Nephron progenitor cell (in vitro differentiated cells): ENCODE measurements at regions not wholly inside any gene's neighbourhood (a gene's known extent, or its start where the extent isn't known, plus 50 kb on each side); places are given as distances from the start of the nearest gene placed in this dataset.

Experiments used
- DNase-seq: peaks from one replicate; pipeline ENCODE4 v3.0.0; 2021
- H3K27ac Mint-ChIP-seq: 2 replicates; pipeline ENCODE4 v1.8.0; 2021; ENCODE audit warnings: mild to moderate bottlenecking, moderate library complexity, mixed read lengths
- H3K27me3 Mint-ChIP-seq: 2 replicates; pipeline ENCODE4 v1.8.0; 2021; ENCODE audit warnings: mild to moderate bottlenecking, low read depth, mixed read lengths; ENCODE audit not compliant: poor library complexity
- H3K36me3 Mint-ChIP-seq: 2 replicates; pipeline ENCODE4 v1.8.0; 2021; ENCODE audit warnings: low read depth, mixed read lengths
- H3K4me1 Mint-ChIP-seq: 2 replicates; pipeline ENCODE4 v1.8.0; 2021; ENCODE audit warnings: mixed read lengths
- H3K4me3 Mint-ChIP-seq: 2 replicates; pipeline ENCODE4 v1.8.0; 2021; ENCODE audit warnings: mild to moderate bottlenecking, moderate library complexity, mixed read lengths
- H3K9me3 Mint-ChIP-seq: 2 replicates; pipeline ENCODE4 v1.8.0; 2021; ENCODE audit warnings: mild to moderate bottlenecking, moderate library complexity, mixed read lengths
- TF ChIP-seq, protein P1 (sequence below): fragments of 200-600 bp; sonication (generic); IDR thresholded peaks from 2 replicates; pipeline ENCODE4 v1.5.0; 2021; ENCODE audit warnings: antibody characterized with exemption

DNA sequence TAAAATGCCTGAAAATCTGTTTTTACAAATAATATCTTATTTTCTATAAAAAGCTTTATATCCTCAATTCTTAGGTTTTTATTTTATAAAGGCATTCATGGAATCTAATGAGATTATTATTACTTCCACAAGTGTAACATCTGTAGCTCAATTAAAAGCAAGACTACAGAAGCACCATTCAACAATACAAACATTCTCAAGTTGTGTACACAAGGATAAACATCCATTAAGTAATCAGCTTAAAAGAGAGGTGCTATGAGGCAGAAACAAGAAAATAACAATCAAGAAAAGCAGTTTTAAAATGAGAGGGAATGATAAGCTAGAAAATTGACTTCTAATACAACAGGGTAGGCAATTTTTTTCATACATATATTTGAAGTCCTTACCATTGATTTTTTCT, 326.1 kb downstream of the MRPL39 start:
- Mint-ChIP-seq H3K27ac (no peak overlapping the region), H3K9me3 (no peaks in the 10 kb centered on the region), H3K4me1 (no peaks in the 10 kb centered on the region), H3K27me3 (no peaks in the 10 kb centered on the region), H3K4me3 (no peak overlapping the region), H3K36me3 (no peaks in the 10 kb centered on the region)
- TF ChIP-seq, protein P1, sequence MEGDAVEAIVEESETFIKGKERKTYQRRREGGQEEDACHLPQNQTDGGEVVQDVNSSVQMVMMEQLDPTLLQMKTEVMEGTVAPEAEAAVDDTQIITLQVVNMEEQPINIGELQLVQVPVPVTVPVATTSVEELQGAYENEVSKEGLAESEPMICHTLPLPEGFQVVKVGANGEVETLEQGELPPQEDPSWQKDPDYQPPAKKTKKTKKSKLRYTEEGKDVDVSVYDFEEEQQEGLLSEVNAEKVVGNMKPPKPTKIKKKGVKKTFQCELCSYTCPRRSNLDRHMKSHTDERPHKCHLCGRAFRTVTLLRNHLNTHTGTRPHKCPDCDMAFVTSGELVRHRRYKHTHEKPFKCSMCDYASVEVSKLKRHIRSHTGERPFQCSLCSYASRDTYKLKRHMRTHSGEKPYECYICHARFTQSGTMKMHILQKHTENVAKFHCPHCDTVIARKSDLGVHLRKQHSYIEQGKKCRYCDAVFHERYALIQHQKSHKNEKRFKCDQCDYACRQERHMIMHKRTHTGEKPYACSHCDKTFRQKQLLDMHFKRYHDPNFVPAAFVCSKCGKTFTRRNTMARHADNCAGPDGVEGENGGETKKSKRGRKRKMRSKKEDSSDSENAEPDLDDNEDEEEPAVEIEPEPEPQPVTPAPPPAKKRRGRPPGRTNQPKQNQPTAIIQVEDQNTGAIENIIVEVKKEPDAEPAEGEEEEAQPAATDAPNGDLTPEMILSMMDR = no peak
- DNase-seq = no peak

DNA sequence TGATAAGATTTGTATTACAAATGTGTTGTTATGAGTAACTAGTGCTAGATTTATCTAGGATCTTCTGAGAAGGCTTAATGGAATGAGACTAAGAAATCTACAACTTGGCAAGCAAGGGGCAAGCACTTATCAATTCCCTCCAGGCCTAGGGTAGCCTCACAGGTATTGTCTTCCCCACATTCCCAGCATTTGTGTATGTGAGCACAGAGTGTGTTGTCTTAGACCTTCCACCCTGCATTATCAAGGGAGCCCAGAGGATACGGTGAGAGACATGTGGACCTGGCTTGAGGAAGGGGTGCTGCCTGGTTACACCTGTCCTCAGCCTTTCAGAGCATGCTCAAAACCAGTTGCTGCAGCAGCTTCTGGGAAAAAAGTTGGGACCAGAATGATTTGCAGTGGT, 327.2 kb downstream of the MRPL39 start:
- no peaks in the 10 kb centered on the region for H3K27me3 Mint-ChIP-seq
- H3K4me1 Mint-ChIP-seq = no peaks in the 10 kb centered on the region
- no peaks in the 10 kb centered on the region for H3K9me3 Mint-ChIP-seq
- no peaks in the 10 kb centered on the region for H3K36me3 Mint-ChIP-seq
- H3K27ac Mint-ChIP-seq = no peak overlapping the region
- no peak for DNase-seq
- H3K4me3 Mint-ChIP-seq = no peak overlapping the region
- TF ChIP-seq, protein P1 = no peak

DNA sequence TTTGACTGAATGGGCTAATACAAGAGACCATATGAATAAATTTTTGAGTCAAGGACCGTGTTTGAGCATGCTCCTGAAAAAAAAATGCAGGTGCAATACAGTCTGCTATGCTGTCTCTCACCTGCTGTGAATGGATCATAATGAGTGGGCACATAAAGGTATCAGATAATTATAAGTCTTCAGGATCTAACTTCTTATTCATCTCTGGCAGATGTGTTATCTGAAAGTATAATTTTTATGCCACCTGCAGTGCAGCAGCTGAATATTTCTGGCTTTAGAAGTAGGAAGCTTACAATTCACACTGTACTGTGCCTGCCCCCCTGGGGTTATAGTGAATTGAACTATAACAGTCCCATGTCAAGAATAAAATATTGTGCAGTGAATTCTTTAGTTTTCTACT, 333.3 kb downstream of the MRPL39 start:
- Mint-ChIP-seq H3K27ac (no peak overlapping the region), H3K4me1 (no peaks in the 10 kb centered on the region), H3K4me3 (no peak overlapping the region), H3K9me3 (no peaks in the 10 kb centered on the region), H3K36me3 (no peaks in the 10 kb centered on the region), H3K27me3 (no peaks in the 10 kb centered on the region)
- TF ChIP-seq, protein P1 = no peak
- DNase-seq = no peak

DNA sequence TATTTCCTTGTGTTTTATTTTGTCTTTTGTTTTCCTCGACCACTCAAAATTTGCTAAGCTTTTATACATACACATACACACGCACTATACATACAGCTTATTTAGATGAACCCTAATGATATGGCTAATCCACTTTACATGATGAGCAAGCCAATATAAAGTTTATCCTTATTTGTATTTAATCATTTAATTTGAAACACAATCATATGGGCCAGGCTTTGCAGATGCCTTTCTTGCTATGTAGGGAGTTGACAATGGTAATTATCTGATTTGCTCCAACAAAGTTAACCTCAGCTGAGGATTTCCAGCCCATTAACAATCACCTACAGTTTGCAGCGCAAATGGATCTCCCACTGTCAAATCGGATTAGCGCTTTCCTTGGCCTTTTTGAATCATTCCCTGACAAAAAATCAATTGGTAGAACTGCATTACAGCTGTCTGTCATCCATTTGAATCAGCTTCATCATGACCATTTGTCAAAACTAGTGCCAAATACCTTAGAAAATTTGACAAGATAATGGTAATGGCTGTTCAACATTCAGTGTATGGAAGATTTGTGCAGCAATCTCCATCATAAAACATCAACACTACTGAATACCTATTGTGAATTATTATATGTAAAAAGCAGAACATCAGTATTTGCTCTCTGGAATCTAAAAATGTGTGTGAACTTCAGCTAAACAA, 352.6 kb downstream of the MRPL39 start:
- no peak overlapping the region for H3K27ac Mint-ChIP-seq
- no peak overlapping the region for H3K4me3 Mint-ChIP-seq
- no peaks in the 10 kb centered on the region for H3K36me3 Mint-ChIP-seq
- no peaks in the 10 kb centered on the region for H3K4me1 Mint-ChIP-seq
- TF ChIP-seq, protein P1 = no peak
- DNase-seq = no peak
- peaks cover 18% of the 10 kb centered on the region for H3K9me3 Mint-ChIP-seq
- H3K27me3 Mint-ChIP-seq = peaks cover 2% of the 10 kb centered on the region

DNA sequence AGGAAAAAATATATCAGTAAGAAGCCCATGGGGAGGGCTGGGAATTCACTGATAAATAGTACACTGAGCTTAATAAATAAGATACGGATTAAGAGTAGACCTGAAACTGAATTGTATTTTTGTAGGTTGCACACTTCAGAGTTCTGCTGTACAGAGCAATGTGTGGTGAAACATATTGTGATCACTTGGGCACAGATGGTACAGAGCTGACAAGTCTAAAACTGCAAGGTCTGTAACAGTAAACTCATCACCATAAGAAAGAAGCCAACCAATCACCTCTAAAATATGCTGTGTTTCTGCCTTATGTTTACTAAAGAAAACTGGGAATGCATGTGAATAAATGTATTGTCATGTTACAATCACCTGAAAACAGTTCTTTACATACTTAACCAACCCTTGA, 360.7 kb downstream of the MRPL39 start:
- DNase-seq = no peak
- Mint-ChIP-seq H3K4me3 (no peak overlapping the region), H3K27ac (no peak overlapping the region), H3K27me3 (no peaks in the 10 kb centered on the region), H3K4me1 (no peaks in the 10 kb centered on the region), H3K36me3 (no peaks in the 10 kb centered on the region), H3K9me3 (peaks cover 9% of the 10 kb centered on the region)
- TF ChIP-seq, protein P1 = no peak

DNA sequence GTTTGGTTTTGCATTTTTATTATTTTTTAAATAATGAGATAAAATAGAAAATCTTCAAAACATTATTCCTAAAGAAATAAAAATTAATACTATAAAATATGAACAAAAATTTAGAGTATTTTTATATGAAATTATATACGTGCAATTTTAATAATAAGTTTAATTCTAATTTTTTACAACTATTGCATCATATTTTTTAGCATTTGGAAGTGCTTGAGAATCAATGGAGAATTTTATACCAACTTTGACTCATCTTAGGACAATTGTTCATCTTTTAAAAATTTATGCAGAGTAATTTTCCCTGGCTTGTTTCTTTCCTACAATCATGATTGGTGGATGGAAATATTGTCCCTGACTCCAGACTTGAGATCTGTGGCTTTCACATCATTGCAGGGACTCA, 362.5 kb downstream of the MRPL39 start:
- TF ChIP-seq, protein P1 = no peak
- peaks cover 9% of the 10 kb centered on the region for H3K9me3 Mint-ChIP-seq
- H3K4me1 Mint-ChIP-seq = no peaks in the 10 kb centered on the region
- DNase-seq = no peak
- no peak overlapping the region for H3K4me3 Mint-ChIP-seq
- no peaks in the 10 kb centered on the region for H3K36me3 Mint-ChIP-seq
- no peak overlapping the region for H3K27ac Mint-ChIP-seq
- no peaks in the 10 kb centered on the region for H3K27me3 Mint-ChIP-seq
